ENCODE measurements at regions not wholly inside any gene's neighbourhood (a gene's known extent, or its start where the extent isn't known, plus 50 kb on each side); places are given as distances from the start of the nearest gene placed in this dataset.

- no peak for ATAC-seq (ENCODE audit: low read depth)
- Histone ChIP-seq H3K18ac (ENCODE audit: low read depth, low read length) (no peak overlapping the region), H3K14ac (replicated peaks; ENCODE audit: low read depth, low read length) (no peak overlapping the region), H3K9me3 (ENCODE audit: control insufficient read depth, insufficient read depth, low read length) (no peaks in the 10 kb centered on the region), H2BK15ac (ENCODE audit: low read depth, low read length) (no peak overlapping the region), H3K36me3 (ENCODE audit: control insufficient read depth, insufficient read depth, low read length) (no peaks in the 10 kb centered on the region), H3K23ac (ENCODE audit: low read depth, low read length) (no peak overlapping the region), H4K8ac (ENCODE audit: low read depth in 2 of 2, low read length in 2 of 2) (no peak overlapping the region), H2AFZ (replicated peaks; ENCODE audit: low read length, poor library complexity) (no peak overlapping the region), H3K4me3 (ENCODE audit: insufficient read depth, low read depth, low read length) (no peak overlapping the region), H2BK120ac (ENCODE audit: low read depth, low read length) (no peak overlapping the region), H3K4me1 (ENCODE audit: control insufficient read depth, insufficient read depth, low read length) (peaks cover 7% of the 10 kb centered on the region), H3K4me2 (ENCODE audit: low read depth, low read length) (no peak overlapping the region), H4K20me1 (ENCODE audit: insufficient read depth, low read length) (no peaks in the 10 kb centered on the region), H4K5ac (ENCODE audit: low read depth, low read length) (no peak overlapping the region), H3K9me1 (ENCODE audit: insufficient read depth, low read length) (peaks cover 10% of the 10 kb centered on the region), H3K4ac (ENCODE audit: low read depth, low read length) (no peak overlapping the region), H2AK5ac (ENCODE audit: low read depth, low read length) (no peak overlapping the region), H3K56ac (ENCODE audit: extremely low read depth, insufficient read depth, low read length) (no peak overlapping the region), H3K27me3 (ENCODE audit: control insufficient read depth, insufficient read depth, low read length) (no peaks in the 10 kb centered on the region), H2BK5ac (ENCODE audit: low read depth, low read length, poor library complexity, severe bottlenecking) (no peak overlapping the region), H2AK9ac (replicated peaks; ENCODE audit: low read depth, low read length, poor library complexity) (no peak overlapping the region), H3K27ac (ENCODE audit: insufficient read depth, low read length) (no peak overlapping the region), H4K91ac (ENCODE audit: insufficient read depth, low read depth, low read length) (no peak overlapping the region), H3K79me1 (ENCODE audit: low read depth in 1 of 2, low read length in 2 of 2) (no peaks in the 10 kb centered on the region), H2BK20ac (ENCODE audit: low read depth, low read length) (no peak overlapping the region), H3K9ac (ENCODE audit: low read depth, low read length) (no peak overlapping the region)
- 80% methylated on average over 1 of the region's 3 CpGs; no CpG with 5 or more reads in 1 of the 2 experiments for WGBS, 2 experiments (ENCODE audit: extremely low coverage in 2 of 2, insufficient read length in 1 of 2)
- intact Hi-C loops (cut with micrococcal nuclease) (no loop called here), in situ Hi-C loops (cut with MboI; ENCODE audit: low sequenced_read_pairs) (no loop called here), dilution Hi-C loops (cut with HindIII; ENCODE audit: low sequenced_read_pairs, unreplicated experiment) (no loop called here)
- no peak for DNase-seq
- no peak for TF ChIP-seq MXI1 (IDR thresholded peaks at IDR 0.05; ENCODE audit: borderline replicate concordance, low read depth, low read length)
- no peak for TF ChIP-seq MAZ (IDR thresholded peaks at IDR 0.05; ENCODE audit: borderline replicate concordance, low read depth, low read length)
- no peak for TF ChIP-seq CEBPB (IDR thresholded peaks at IDR 0.05; ENCODE audit: low read depth, low read length)
- TF ChIP-seq, protein P1, sequence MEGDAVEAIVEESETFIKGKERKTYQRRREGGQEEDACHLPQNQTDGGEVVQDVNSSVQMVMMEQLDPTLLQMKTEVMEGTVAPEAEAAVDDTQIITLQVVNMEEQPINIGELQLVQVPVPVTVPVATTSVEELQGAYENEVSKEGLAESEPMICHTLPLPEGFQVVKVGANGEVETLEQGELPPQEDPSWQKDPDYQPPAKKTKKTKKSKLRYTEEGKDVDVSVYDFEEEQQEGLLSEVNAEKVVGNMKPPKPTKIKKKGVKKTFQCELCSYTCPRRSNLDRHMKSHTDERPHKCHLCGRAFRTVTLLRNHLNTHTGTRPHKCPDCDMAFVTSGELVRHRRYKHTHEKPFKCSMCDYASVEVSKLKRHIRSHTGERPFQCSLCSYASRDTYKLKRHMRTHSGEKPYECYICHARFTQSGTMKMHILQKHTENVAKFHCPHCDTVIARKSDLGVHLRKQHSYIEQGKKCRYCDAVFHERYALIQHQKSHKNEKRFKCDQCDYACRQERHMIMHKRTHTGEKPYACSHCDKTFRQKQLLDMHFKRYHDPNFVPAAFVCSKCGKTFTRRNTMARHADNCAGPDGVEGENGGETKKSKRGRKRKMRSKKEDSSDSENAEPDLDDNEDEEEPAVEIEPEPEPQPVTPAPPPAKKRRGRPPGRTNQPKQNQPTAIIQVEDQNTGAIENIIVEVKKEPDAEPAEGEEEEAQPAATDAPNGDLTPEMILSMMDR (conservative IDR thresholded peaks at IDR 0.05; ENCODE audit: low read depth, low read length) = no peak
- no peak for TF ChIP-seq SMC3 (IDR thresholded peaks at IDR 0.05; ENCODE audit: low read depth, low read length)
- no peak for TF ChIP-seq ELK1 (IDR thresholded peaks at IDR 0.05; ENCODE audit: borderline replicate concordance, low read depth, low read length)
- TF ChIP-seq RCOR1 (IDR thresholded peaks at IDR 0.05; ENCODE audit: insufficient replicate concordance, low read length) = no peak
- no peak for TF ChIP-seq BHLHE40 (IDR thresholded peaks at IDR 0.05; ENCODE audit: low read depth, low read length)
- TF ChIP-seq RAD21 (IDR thresholded peaks at IDR 0.05; ENCODE audit: low read length) = no peak
- no peak for TF ChIP-seq NFE2L2 (IDR thresholded peaks at IDR 0.05; ENCODE audit: low read depth, low read length)
- TF ChIP-seq CHD1 (IDR thresholded peaks at IDR 0.05; ENCODE audit: low read depth, low read length) = no peak
- TF ChIP-seq POLR2A (IDR thresholded peaks at IDR 0.05; ENCODE audit: low read depth, low read length) = no peak
- TF ChIP-seq RFX5 (IDR thresholded peaks at IDR 0.05; ENCODE audit: low read depth, low read length) = no peak
- no peak for TF ChIP-seq MAFK (IDR thresholded peaks at IDR 0.05; ENCODE audit: low read depth, low read length)
- no peak for TF ChIP-seq USF2 (IDR thresholded peaks at IDR 0.05; ENCODE audit: low read depth, low read length)
- no peak for TF ChIP-seq FOS (IDR thresholded peaks at IDR 0.05; ENCODE audit: low read depth, low read length)
- CTCF ChIA-PET = no interaction called here
- BruUV-seq (replicated peaks) = no TSS peak
- POLR2A ChIA-PET (ENCODE audit: unreplicated experiment) = no interaction called here
Observed at GRCh38 chr12:93103154-93103553, 174.1 kb upstream of the EEA1 start.

Measured in IMR-90 (cell line).